OCI-LY1 (cell line): ENCODE measurements at regions not wholly inside any gene's neighbourhood (a gene's known extent, or its start where the extent isn't known, plus 50 kb on each side); places are given as distances from the start of the nearest gene placed in this dataset.

Source experiments
- H2AFZ ChIP-seq: fragments of 200-600 bp; sonication (generic), shearing (Covaris generic); 2 replicates; pipeline ENCODE4 v1.6.0; 2014; ENCODE audit warnings: antibody characterized with exemption, mild to moderate bottlenecking, low read length
- H3F3A ChIP-seq: fragments of 200-600 bp; sonication (generic), shearing (Covaris generic); 2 replicates; pipeline ENCODE4 v1.6.0; 2014; ENCODE audit warnings: mild to moderate bottlenecking, antibody characterized with exemption, low read length, moderate library complexity; ENCODE audit not compliant: insufficient read depth
- H3K27ac ChIP-seq: fragments of 200-600 bp; sonication (generic); 2 replicates; pipeline ENCODE4 v1.5.1; 2014; ENCODE audit warnings: low read length, mixed run types, mild to moderate bottlenecking, low read depth; ENCODE audit not compliant: poor library complexity, severe bottlenecking
- H3K27me3 ChIP-seq: fragments of 200-600 bp; sonication (generic); 2 replicates; pipeline ENCODE4 v1.6.0; 2014; ENCODE audit warnings: antibody characterized with exemption, mild to moderate bottlenecking, low read length, moderate library complexity; ENCODE audit not compliant: insufficient read depth
- H3K36me3 ChIP-seq: fragments of 200-600 bp; sonication (generic); 2 replicates; pipeline ENCODE4 v1.6.1; 2014; ENCODE audit warnings: mild to moderate bottlenecking, antibody characterized with exemption, low read length, moderate library complexity, mixed read lengths; ENCODE audit not compliant: insufficient read depth
- H3K4me1 ChIP-seq: fragments of 200-600 bp; sonication (generic); 2 replicates; pipeline ENCODE4 v1.5.1; 2014; ENCODE audit warnings: mild to moderate bottlenecking, low read length, moderate library complexity; ENCODE audit not compliant: insufficient read depth, severe bottlenecking
- H3K4me2 ChIP-seq: fragments of 200-600 bp; sonication (generic), shearing (Covaris generic); 2 replicates; pipeline ENCODE4 v1.6.1; 2014; ENCODE audit warnings: low read length
- H3K4me3 ChIP-seq: fragments of 200-600 bp; sonication (generic); 2 replicates; pipeline ENCODE4 v1.5.1; 2014; ENCODE audit warnings: low read length, low read depth, mild to moderate bottlenecking, mixed read lengths; ENCODE audit not compliant: poor library complexity, severe bottlenecking
- H3K79me2 ChIP-seq: fragments of 200-600 bp; shearing (Covaris generic); 2 replicates; pipeline ENCODE4 v1.6.1; 2016; ENCODE audit warnings: mixed run types, low read length, mixed read lengths; ENCODE audit not compliant: insufficient read depth
- H3K9ac ChIP-seq: fragments of 200-600 bp; sonication (generic), shearing (Covaris generic); 2 replicates; pipeline ENCODE4 v1.6.1; 2014; ENCODE audit warnings: mild to moderate bottlenecking, low read length, mixed read lengths
- H3K9me2 ChIP-seq: fragments of 200-600 bp; sonication (generic), shearing (Covaris generic); 2 replicates; pipeline ENCODE4 v1.6.1; 2014; ENCODE audit warnings: low read depth, mild to moderate bottlenecking, low read length, mixed read lengths
- H3K9me3 ChIP-seq: fragments of 200-600 bp; shearing (Covaris generic); 2 replicates; pipeline ENCODE4 v1.6.1; 2014; ENCODE audit warnings: low read length, mixed read lengths
- H4K20me1 ChIP-seq: fragments of 200-600 bp; sonication (generic), shearing (Covaris generic); 2 replicates; pipeline ENCODE4 v1.6.0; 2016; ENCODE audit warnings: mild to moderate bottlenecking, low read length; ENCODE audit not compliant: insufficient read depth
- EZH2 ChIP-seq: fragments of 200-600 bp; sonication (generic), shearing (Covaris generic); IDR thresholded peaks from 2 replicates; pipeline ENCODE4 v1.8.0; 2017; ENCODE audit warnings: borderline replicate concordance, mixed run types, mild to moderate bottlenecking, antibody characterized with exemption, low read length, moderate library complexity, mixed read lengths
- TF ChIP-seq, protein P1 (sequence below): fragments of 200-600 bp; sonication (generic), shearing (Covaris generic); IDR thresholded peaks from 2 replicates; pipeline ENCODE4 v1.5.1; 2017; ENCODE audit warnings: mild to moderate bottlenecking, antibody characterized with exemption, low read length, moderate library complexity, mixed read lengths

DNA sequence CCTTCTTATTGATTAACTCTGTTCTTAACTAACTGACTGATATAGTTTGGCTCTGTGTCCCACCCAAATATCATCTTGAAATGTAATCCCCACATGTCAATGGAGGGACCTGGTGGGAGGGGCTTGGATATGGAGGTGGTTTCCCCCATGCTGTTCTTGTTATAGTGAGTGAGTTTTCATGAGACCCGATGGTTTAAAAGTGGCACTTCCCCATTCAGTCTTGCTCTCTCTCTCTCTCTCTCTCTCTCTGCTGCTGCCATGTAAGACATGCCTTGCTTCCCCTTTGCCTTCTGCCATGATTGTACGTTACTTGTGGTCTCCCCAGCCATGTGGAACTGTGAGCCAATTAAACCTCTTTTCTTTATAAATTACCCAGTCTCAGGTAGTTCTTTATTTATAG is 81.8 kb upstream of the SPACA1 start:
- H3K9me3 ChIP-seq = peaks cover 2% of the 10 kb centered on the region; the same call in 1 of the 2 replicates
- H3K9me2 ChIP-seq = no peaks in the 10 kb centered on the region
- H3K4me2 ChIP-seq = no peak overlapping the region
- TF ChIP-seq, protein P1, sequence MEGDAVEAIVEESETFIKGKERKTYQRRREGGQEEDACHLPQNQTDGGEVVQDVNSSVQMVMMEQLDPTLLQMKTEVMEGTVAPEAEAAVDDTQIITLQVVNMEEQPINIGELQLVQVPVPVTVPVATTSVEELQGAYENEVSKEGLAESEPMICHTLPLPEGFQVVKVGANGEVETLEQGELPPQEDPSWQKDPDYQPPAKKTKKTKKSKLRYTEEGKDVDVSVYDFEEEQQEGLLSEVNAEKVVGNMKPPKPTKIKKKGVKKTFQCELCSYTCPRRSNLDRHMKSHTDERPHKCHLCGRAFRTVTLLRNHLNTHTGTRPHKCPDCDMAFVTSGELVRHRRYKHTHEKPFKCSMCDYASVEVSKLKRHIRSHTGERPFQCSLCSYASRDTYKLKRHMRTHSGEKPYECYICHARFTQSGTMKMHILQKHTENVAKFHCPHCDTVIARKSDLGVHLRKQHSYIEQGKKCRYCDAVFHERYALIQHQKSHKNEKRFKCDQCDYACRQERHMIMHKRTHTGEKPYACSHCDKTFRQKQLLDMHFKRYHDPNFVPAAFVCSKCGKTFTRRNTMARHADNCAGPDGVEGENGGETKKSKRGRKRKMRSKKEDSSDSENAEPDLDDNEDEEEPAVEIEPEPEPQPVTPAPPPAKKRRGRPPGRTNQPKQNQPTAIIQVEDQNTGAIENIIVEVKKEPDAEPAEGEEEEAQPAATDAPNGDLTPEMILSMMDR = no peak
- no peak for TF ChIP-seq EZH2
- no peak overlapping the region for H3K4me3 ChIP-seq
- no peak overlapping the region for H3K27ac ChIP-seq
- no peaks in the 10 kb centered on the region for H3K79me2 ChIP-seq
- H4K20me1 ChIP-seq = no peaks in the 10 kb centered on the region
- no peak overlapping the region for H3K9ac ChIP-seq
- H3K4me1 ChIP-seq = peaks cover 13% of the 10 kb centered on the region
- H3K36me3 ChIP-seq = no peaks in the 10 kb centered on the region
- H3K27me3 ChIP-seq = no peaks in the 10 kb centered on the region
- no peak overlapping the region for H2AFZ ChIP-seq
- H3F3A ChIP-seq = no peaks in the 10 kb centered on the region

DNA sequence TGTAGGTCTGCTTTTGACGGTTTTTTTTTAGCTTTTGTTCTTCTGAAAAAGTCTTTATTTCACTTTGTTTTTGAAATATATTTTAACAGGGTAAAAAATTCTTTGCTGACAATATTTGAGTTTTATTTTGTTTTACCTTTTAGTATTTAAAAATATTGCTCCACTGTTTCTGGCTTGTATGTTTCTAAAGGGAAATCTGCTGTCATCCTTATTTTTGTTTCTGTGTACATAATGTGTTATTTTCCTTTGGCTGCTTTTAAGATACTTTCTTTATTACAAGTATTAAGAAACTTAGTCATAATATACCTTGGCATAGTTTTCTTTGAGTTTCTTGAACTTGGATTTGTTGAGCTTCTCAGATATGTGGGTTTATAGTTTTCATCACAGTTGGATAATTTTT is 88.6 kb upstream of the SPACA1 start:
- Histone ChIP-seq H3K27ac (no peak overlapping the region), H4K20me1 (no peaks in the 10 kb centered on the region), H3K4me3 (no peak overlapping the region), H2AFZ (no peak overlapping the region), H3K9me2 (no peaks in the 10 kb centered on the region), H3K27me3 (no peaks in the 10 kb centered on the region), H3K79me2 (no peaks in the 10 kb centered on the region), H3F3A (no peaks in the 10 kb centered on the region), H3K4me2 (no peak overlapping the region), H3K4me1 (no peaks in the 10 kb centered on the region), H3K9me3 (no peaks in the 10 kb centered on the region), H3K9ac (no peak overlapping the region), H3K36me3 (no peaks in the 10 kb centered on the region)
- TF ChIP-seq, protein P1 = no peak
- no peak for TF ChIP-seq EZH2

DNA sequence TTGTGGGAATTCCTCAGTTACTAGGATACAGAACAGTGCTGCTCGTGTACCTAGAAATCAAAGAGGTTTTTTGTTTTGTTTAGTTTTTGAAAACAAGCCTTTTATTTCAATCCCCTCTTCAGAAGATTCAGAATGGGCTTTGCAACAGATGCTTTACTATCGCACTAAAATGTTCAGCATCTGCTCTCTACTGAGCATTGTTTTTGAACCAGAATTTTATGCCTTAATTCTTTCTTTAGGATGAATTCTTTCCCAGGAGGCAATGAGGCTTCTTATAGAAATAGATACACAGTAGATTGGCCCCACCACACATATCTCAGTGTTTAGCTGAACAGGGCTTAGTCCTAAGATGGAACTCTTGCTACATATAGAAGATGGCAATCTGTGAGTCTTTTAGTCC is 95.9 kb upstream of the SPACA1 start:
- Histone ChIP-seq H3K79me2 (no peaks in the 10 kb centered on the region), H4K20me1 (no peaks in the 10 kb centered on the region), H3K36me3 (no peaks in the 10 kb centered on the region), H2AFZ (no peak overlapping the region), H3K27me3 (no peaks in the 10 kb centered on the region), H3K4me1 (no peaks in the 10 kb centered on the region), H3K9ac (no peak overlapping the region), H3K4me3 (no peak overlapping the region), H3K4me2 (no peak overlapping the region), H3K9me2 (no peaks in the 10 kb centered on the region), H3F3A (no peaks in the 10 kb centered on the region), H3K27ac (no peak overlapping the region), H3K9me3 (no peaks in the 10 kb centered on the region)
- TF ChIP-seq, protein P1 = no peak
- no peak for TF ChIP-seq EZH2
